GM21619 (cell line): ENCODE measurements at regions not wholly inside any gene's neighbourhood (a gene's known extent, or its start where the extent isn't known, plus 50 kb on each side); places are given as distances from the start of the nearest gene placed in this dataset.
"Not testable (repeated sequence)": the region's sequence is repeated elsewhere in the genome, so short reads cannot be mapped to it uniquely, and the experiment has no call there.

ENCODE experiments used
- ATAC-seq: cut with Tn5 transposase; IDR thresholded peaks from one replicate; pipeline ENCODE4 v1.9.1; 2021; ENCODE audit not compliant: unreplicated experiment

- no peak for ATAC-seq
Measured at GRCh38 chr11:98710026-98710425, 310.7 kb upstream of the CNTN5 start.

GRCh38 chr11:98710986-98711385 lies 309.8 kb upstream of the CNTN5 start:
- ATAC-seq: no peak

DNA sequence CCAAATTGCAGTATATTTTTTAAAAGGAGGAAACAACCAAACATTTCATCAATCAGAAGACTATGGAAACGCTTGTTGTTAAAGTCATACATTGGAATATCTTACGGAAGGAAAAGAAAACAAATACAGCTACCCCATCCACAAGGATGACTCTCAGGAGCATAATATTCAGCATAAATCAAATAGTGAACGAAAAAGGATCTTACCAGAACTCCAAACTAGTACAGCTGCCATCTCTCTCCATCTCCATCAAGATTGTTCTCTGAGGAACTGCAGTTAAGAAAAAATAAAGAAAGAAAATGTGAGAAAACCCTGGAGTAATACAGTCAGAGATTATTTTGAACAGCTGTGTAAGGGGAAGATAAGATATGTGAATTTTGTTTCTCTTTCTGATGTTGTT lies 299.8 kb upstream of the CNTN5 start:
- no peak for ATAC-seq

- ATAC-seq: no peak
Measured at GRCh38 chr11:98725471-98725870, 295.3 kb upstream of the CNTN5 start.

DNA sequence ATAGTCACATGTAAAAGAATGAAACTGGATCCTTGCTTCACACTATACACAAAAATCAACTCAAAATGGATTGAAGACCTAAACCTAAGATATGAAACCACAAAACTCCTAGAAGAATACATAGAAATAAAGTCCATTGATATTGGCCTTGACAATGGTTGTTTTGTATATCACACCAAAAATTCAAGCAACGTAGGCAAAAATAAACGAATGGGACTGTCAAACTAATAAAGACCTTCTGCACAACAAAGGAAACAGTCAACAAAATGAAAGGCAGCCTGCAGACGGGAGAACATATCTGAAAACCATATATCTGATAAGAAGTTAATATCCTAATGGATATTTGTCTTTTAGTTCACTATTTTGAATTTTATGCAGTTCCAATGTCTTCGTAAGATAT lies 292.3 kb upstream of the CNTN5 start:
- no peak for ATAC-seq

- ATAC-seq: no peak
Measured at GRCh38 chr11:98729118-98729517, 291.6 kb upstream of the CNTN5 start.

GRCh38 chr11:98732947-98733346 lies 287.8 kb upstream of the CNTN5 start:
- no peak for ATAC-seq

DNA sequence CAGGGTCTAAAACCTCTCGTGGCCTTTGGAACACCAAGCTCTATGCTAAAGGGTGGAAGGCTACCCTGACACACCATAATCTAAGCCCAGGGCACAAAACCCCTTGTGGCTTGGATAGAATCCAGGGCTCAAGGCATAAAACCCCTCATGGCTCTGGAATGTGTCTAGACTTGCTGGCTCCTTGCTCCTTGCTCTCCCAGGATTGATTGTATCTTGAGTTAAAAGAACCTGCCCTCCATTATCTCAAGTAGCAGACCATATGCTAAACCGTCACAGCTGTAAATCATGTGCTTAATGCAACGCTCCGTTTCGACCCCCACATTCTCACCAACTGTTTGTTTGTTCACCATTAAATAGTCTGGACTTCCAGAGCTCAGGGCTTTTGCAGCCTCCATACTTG lies 287.4 kb upstream of the CNTN5 start:
- ATAC-seq: not testable (repeated sequence)

DNA sequence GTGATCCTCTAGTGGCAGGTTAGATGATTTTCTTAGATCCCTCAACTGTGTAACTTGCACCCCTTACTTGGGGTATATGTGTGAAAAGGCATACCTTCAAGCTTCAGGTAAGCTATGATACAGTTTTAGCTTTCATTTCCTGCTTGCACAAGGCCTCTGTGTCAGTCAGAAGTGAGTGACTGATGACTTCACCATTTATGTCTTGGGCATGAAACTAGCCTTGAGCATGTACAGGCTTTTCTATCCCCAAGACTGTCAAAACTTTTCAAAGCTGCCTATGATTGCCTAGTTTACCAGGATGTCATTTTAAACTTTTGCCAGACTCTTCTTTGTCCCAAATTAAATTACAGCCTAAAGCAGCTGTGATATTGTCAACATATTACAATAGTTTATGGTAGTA lies 286.1 kb upstream of the CNTN5 start:
- ATAC-seq: no peak

DNA sequence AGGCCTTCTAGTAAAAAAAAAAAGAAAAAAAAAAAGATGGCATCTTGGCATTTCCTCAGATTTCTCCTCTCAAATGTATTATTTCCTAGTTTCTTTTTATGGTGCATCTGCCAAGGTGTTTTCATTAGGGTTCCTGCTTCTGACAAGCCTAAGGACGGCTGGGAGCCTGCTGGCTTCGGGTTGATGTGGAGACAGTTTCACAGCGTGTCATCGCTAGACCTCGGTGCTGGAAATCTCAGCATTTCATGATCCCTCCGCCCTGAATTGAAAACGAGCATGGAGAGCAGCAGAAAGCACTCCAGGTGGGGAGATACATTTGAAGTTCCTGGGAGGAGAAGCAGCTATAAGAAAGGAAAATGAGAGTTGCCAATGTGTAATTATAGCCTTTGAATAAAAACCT lies 283.9 kb upstream of the CNTN5 start:
- ATAC-seq: no peak

GRCh38 chr11:98740321-98740720 lies 280.4 kb upstream of the CNTN5 start:
- ATAC-seq: no peak

- ATAC-seq: not testable (repeated sequence)
Measured at GRCh38 chr11:98763446-98763845, 257.3 kb upstream of the CNTN5 start.

DNA sequence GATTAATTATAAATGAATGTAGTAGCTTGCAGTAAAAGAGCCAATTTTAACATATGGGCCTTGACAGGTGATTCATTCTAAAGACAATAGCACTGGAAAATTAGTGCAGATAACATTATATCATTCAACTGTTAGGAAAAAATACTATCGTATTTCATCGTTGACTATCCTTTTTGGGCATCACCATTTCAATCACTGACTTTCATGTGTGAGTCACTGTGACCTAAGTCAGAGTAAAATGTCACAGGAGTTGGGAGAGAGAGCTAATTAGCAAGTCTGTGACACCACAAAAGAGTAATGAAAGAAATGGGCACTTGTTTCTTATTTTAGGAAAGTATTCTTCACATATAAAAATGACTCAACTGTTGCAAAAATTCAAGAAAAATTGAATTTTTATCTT lies 253.8 kb upstream of the CNTN5 start:
- ATAC-seq: no peak

DNA sequence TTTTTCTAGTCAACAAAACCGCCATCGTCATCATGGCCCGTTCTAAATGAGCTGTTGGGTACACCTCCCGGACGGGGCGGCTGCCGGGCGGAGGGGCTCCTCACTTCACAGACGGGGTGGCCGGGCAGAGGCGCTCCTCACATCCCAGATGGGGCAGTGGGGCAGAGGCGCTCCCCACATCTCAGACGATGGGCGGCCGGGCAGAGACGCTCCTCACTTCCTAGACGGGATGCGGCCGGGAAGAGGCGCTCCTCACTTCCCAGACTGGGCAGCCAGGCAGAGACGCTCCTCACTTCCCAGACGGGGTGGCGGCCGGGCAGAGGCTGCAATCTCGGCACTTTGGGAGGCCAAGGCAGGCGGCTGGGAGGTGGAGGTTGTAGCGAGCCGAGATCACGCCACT lies 250.7 kb upstream of the CNTN5 start:
- not testable (repeated sequence) for ATAC-seq

- ATAC-seq: no peak
Measured at GRCh38 chr11:98771791-98772190, 249.0 kb upstream of the CNTN5 start.

DNA sequence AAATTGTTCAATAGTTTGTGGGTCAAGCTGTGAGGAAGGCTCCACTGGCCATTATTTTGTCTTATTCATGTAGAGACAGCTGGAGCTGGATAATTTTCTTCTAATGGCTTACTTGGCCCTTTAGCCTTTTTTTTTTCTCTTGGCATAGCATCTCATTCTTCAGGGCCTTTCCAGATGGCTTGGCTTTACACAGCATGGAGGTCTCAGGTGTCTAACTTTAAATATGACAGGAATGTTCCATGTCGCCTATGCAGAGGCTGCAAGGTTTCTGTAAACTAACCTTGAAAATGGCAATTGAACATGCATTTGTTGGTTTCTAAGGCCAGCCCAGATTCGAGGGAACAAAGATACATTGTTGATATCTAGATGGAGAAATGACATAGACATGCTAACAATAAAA lies 247.9 kb upstream of the CNTN5 start:
- no peak for ATAC-seq

DNA sequence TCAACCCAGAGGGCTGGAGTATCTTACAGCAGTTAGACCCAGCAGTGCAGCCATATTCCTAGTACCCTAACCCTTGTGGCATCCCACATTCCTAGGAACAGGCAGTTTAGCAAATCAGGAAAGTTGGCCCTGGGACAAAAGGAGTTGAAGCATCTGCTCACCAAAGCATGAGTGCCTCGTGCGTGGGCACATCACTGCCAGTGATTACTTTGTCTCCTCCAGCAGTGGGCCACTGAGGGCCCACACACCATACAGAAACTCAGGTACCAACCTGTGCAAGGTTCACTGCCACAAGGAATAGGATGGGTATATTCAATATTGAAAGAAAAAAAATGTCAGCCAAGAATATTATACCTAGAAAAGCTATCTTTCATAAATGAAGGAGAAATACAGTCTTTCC lies 227.5 kb upstream of the CNTN5 start:
- no peak for ATAC-seq

DNA sequence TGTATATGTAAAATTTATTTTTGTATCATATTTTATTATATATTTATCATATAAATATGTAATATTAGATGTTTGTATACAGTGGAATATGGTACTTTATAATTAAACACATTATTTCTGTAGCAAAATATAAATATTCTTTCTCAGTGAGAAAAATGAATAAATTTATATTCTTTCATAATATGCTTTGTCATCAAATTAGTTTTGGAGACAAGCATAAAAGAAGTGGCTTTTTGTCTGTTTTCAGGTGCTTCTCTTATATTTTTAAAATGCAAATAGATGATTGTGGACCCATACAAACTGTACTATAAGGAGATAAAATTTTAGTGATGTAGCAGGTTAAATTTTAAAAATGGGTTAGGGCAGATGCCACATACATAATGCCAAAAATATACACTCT lies 222.4 kb upstream of the CNTN5 start:
- ATAC-seq: no peak

DNA sequence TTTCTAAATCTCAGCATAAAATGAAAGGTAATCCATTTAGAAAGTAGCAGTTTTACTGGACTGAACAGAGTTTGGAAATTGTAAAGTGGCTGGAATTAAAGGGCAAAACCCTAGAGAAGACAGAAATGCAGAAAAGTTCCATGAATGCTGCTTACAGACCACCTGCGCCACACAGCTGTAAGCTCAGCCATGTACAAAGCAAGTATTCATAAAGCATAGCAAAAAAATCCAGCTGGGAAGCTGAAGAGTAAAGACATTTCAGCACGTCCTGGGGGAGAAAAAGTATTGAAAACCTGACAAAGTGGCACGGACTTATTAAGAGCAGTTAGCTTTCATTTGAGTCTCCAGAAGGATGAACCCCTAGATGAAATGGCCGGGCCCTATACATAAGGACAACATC lies 220.1 kb upstream of the CNTN5 start:
- no peak for ATAC-seq

DNA sequence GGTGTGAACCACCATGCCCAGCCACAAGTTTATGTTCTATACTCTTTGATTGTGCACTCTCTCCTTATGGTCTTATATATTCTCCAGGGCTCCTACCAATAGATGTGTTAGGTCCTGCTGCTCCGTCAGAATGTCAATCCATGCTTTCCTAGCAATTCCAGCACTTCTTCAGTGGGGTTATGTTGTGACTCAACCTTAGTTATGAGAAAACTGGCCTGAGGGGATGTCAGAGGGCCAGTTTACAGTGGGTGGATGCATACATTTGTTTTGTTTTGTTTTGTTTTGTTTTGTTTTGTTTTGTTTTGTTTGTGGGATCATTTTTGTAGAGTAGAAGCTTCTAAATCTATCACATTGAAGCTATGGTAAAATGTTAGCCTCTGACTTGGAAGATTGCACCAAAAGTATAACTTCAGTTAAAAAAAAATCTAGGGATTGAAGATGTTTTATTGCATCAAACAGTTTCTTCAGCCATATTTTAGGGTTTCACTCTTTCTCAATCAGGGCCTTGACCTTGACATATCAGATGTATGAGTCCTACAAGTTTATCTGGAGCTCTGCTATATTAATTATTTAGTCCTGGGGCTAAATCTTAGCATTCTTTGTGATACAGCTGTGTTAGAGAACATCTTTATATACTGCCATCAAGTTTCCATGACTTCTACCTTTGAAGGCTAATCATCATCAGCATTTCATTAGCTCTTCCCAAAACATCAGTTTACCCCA lies 191.6 kb upstream of the CNTN5 start:
- no peak for ATAC-seq

DNA sequence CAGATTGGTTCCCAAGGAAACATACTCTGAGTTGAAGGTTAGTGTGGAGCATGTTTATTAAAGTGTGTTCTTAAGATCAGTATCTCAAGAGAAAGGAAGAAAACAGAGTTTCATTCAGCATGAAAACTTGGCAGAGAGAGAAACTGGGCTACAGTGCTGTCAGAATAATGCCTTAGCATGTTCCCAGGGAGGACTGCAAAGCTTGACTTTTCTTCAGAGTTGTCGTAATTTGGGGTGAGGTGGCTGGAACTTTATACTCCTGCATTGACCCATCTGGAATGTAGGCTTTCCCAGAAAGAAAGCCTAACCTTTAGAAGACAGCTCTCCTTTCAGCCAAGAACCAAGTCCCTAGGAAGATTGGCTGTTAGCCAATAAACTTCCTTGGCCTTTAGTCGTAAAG lies 190.8 kb upstream of the CNTN5 start:
- ATAC-seq: no peak

DNA sequence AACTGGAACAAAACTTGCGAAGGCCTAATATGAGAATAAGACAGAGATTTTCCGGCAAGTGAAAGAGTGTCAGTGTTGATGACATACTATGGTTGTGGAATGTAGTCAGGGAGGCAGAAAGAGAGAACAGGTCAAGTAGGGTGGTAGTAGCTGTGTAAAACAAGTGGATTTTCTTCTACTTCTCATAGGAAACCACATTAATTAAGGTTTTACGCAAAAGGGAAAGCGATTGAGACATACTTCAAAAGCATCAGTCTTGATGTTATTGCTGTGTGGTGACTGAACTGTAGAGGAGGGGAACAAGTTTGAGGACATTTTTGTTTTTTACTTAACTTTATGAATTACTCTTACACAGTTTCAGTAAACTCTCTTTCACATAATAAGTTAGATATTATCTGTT lies 186.0 kb upstream of the CNTN5 start:
- ATAC-seq: no peak

- ATAC-seq: no peak
Measured at GRCh38 chr11:98835335-98835734, 185.4 kb upstream of the CNTN5 start.
